ENCODE measurements at regions not wholly inside any gene's neighbourhood (a gene's known extent, or its start where the extent isn't known, plus 50 kb on each side); places are given as distances from the start of the nearest gene placed in this dataset.

DNA sequence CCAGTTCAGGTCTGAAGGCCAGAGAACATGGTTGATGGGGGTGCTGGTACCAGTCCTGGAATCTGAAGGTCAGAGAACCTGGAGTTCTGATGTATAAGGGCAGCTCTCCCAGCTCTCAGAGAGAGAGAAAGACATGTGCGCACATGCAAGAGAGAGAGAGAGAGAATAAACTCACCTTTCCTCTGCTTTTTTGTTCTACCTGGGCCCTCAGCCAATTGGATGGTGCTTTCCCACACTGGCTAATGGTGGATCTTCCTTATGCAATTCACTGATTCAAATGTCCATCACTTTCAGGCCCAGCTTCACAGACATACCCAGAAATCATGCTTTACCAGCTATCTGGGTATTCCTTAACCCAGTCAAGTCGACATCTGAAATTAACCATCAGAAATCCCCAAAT is 377.7 kb upstream of the MEX3C start:
- Histone ChIP-seq H3K36me3 (no peaks in the 10 kb centered on the region), H3K4me3 (no peak overlapping the region), H3K27ac (no peak overlapping the region), H3K4me1 (no peaks in the 10 kb centered on the region), H3K9me3 (no peaks in the 10 kb centered on the region), H3K27me3 (no peaks in the 10 kb centered on the region)
- DNase-seq (ENCODE audit: extremely low spot score in 2 of 2), result no peak
- intact Hi-C loops (cut with DNase I), result no loop called here
- no peak for TF ChIP-seq POLR2AphosphoS5 (IDR thresholded peaks at IDR 0.05; ENCODE audit: insufficient read depth in 1 of 2, low read depth in 1 of 2)
- no peak for TF ChIP-seq POLR2A (IDR thresholded peaks at IDR 0.05)

DNA sequence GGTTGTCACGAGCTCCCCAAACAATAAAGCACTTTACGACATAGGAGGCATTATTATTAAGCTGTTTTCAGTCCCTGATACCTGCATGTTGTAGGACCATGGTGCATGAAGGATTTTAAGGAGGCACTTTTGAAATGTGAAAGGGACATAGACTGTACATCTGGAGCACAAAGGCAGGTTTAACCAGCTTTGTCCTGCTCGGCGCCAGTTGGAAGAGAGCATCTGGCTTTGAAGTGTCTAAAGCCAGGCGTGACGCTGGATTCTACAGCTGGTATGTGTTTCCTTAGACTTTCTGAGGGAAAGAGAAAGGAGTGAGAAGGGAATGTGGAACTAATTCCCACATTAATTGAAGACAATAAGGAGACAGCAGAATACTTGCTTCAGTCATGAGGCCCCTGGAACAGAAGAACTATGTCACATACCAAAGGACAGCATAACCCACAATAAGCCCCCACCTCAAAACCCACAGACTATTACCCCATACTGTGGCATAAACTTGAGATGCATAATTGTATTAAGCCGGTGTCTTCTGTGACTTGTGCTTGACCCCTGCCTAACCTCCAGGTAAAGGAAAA is 381.0 kb upstream of the MEX3C start:
- no peaks in the 10 kb centered on the region for H3K4me1 ChIP-seq

GRCh38 chr18:51580580-51580979 is 383.1 kb upstream of the MEX3C start:
- H3K27ac ChIP-seq, result no peak overlapping the region
- no peaks in the 10 kb centered on the region for H3K27me3 ChIP-seq
- TF ChIP-seq POLR2A (IDR thresholded peaks at IDR 0.05) (no peak), POLR2AphosphoS5 (IDR thresholded peaks at IDR 0.05; ENCODE audit: insufficient read depth in 1 of 2, low read depth in 1 of 2) (no peak)
- TF ChIP-seq, protein P1, sequence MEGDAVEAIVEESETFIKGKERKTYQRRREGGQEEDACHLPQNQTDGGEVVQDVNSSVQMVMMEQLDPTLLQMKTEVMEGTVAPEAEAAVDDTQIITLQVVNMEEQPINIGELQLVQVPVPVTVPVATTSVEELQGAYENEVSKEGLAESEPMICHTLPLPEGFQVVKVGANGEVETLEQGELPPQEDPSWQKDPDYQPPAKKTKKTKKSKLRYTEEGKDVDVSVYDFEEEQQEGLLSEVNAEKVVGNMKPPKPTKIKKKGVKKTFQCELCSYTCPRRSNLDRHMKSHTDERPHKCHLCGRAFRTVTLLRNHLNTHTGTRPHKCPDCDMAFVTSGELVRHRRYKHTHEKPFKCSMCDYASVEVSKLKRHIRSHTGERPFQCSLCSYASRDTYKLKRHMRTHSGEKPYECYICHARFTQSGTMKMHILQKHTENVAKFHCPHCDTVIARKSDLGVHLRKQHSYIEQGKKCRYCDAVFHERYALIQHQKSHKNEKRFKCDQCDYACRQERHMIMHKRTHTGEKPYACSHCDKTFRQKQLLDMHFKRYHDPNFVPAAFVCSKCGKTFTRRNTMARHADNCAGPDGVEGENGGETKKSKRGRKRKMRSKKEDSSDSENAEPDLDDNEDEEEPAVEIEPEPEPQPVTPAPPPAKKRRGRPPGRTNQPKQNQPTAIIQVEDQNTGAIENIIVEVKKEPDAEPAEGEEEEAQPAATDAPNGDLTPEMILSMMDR (IDR thresholded peaks at IDR 0.05), result no peak
- H3K9me3 ChIP-seq, result no peaks in the 10 kb centered on the region
- H3K4me3 ChIP-seq, result no peak overlapping the region
- DNase-seq (ENCODE audit: extremely low spot score in 2 of 2), result no peak
- H3K36me3 ChIP-seq, result no peaks in the 10 kb centered on the region
- intact Hi-C loops (cut with DNase I), result no loop called here
- no peaks in the 10 kb centered on the region for H3K4me1 ChIP-seq

More for the DNA sequence above, 381.0 kb upstream of the MEX3C start:
- DNase-seq (ENCODE audit: extremely low spot score in 2 of 2), result no peak
- Histone ChIP-seq H3K9me3 (no peaks in the 10 kb centered on the region), H3K27me3 (no peaks in the 10 kb centered on the region), H3K27ac (no peak overlapping the region), H3K36me3 (no peaks in the 10 kb centered on the region), H3K4me3 (no peak overlapping the region)
- TF ChIP-seq, protein P1 (IDR thresholded peaks at IDR 0.05), result no peak
- TF ChIP-seq POLR2AphosphoS5 (IDR thresholded peaks at IDR 0.05; ENCODE audit: insufficient read depth in 1 of 2, low read depth in 1 of 2) (no peak), POLR2A (IDR thresholded peaks at IDR 0.05) (no peak)
- intact Hi-C loops (cut with DNase I), result no loop called here

DNA sequence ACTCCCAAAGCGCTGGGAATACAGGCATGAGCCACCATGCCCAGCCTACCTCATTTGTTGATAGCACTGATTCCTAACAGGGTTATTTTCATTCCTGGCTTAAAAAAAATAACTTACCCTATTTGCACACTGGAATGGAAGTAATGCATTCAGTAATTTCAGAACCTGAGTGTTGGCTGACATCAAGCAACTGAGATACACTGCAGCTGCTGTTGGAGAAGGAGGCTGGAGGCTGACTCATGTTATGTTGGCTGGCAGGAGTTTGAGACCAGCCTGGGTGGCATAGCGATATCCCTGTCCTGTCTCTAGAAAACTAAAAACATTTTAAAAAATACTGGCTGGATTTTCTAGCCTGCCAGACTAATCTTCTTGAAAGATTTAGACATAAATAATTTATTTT is 385.1 kb upstream of the MEX3C start:
- Histone ChIP-seq H3K27me3 (no peaks in the 10 kb centered on the region), H3K36me3 (no peaks in the 10 kb centered on the region), H3K9me3 (no peaks in the 10 kb centered on the region), H3K4me1 (no peaks in the 10 kb centered on the region), H3K4me3 (no peak overlapping the region), H3K27ac (no peak overlapping the region)
- intact Hi-C loops (cut with DNase I), result no loop called here
- no peak for DNase-seq (ENCODE audit: extremely low spot score in 2 of 2)
- TF ChIP-seq, protein P1 (IDR thresholded peaks at IDR 0.05), result no peak
- TF ChIP-seq POLR2A (IDR thresholded peaks at IDR 0.05) (no peak), POLR2AphosphoS5 (IDR thresholded peaks at IDR 0.05; ENCODE audit: insufficient read depth in 1 of 2, low read depth in 1 of 2) (no peak)

DNA sequence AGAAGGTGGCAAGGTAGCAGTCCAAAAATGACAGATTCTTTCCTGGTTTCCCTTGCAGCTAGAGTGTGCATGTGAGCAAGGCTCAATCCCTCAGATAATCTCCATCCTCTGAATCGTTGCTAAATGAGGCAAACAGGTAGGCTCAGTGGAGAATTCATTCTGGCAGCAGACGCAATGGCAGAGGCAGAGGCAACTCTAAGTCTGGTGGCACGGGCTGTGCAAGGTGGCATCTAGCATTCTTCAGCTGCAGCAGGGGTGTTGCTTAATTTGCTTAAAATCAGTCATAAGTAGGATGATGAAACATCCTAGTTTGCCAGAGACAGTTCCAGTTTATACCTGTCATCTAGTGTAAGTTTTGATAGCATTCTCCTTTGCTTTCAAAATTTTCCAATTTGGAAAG is 391.1 kb upstream of the MEX3C start:
- no peak for DNase-seq (ENCODE audit: extremely low spot score in 2 of 2)
- no peaks in the 10 kb centered on the region for H3K27me3 ChIP-seq
- H3K27ac ChIP-seq, result no peak overlapping the region
- TF ChIP-seq, protein P1 (IDR thresholded peaks at IDR 0.05), result no peak
- no peak for TF ChIP-seq POLR2AphosphoS5 (IDR thresholded peaks at IDR 0.05; ENCODE audit: insufficient read depth in 1 of 2, low read depth in 1 of 2)
- no peak for TF ChIP-seq POLR2A (IDR thresholded peaks at IDR 0.05)
- intact Hi-C loops (cut with DNase I), result no loop called here
- no peaks in the 10 kb centered on the region for H3K4me1 ChIP-seq
- H3K4me3 ChIP-seq, result no peak overlapping the region
- no peaks in the 10 kb centered on the region for H3K9me3 ChIP-seq
- no peaks in the 10 kb centered on the region for H3K36me3 ChIP-seq

Measured in vagina (tissue), 2 donors.